H1 (cell line): ENCODE measurements at regions not wholly inside any gene's neighbourhood (a gene's known extent, or its start where the extent isn't known, plus 50 kb on each side); places are given as distances from the start of the nearest gene placed in this dataset.

Experiments used
- CTCF ChIP-seq, 3 experiments: IDR thresholded peaks; 1 replicate in 2 of 3; 2 replicates in 1 of 3; pipeline versions ENCODE4 v1.5.1 to v1.6.1; 2011; ENCODE audit warnings: low read length in 3 of 3, mild to moderate bottlenecking in 3 of 3, inconsistent platforms in 2 of 3, low read depth in 1 of 3, moderate library complexity in 1 of 3; ENCODE audit not compliant: insufficient read depth in 1 of 3; ENCODE audit errors: control extremely low read depth in 1 of 3
- HDAC6 ChIP-seq: IDR thresholded peaks from one replicate; pipeline ENCODE4 v1.7.1; 2012; ENCODE audit warnings: low read depth, mild to moderate bottlenecking, inconsistent platforms, low read length, moderate library complexity
- RFX5 ChIP-seq: IDR thresholded peaks from 2 replicates; pipeline ENCODE4 v1.6.1; 2011; ENCODE audit warnings: low read depth, low read length, improper control_type of control experiment, borderline replicate concordance
- TEAD4 ChIP-seq: IDR thresholded peaks from 2 replicates; pipeline ENCODE4 v1.6.1; 2012; ENCODE audit warnings: low read depth, low read length, inconsistent platforms, mixed read lengths

GRCh38 chr10:8321990-8322389 lies 267.5 kb downstream of the GATA3 start (continued):
- TF ChIP-seq CTCF (IDR thresholded peaks at IDR 0.05; ENCODE audit: control extremely low read depth in 1 of 3, insufficient read depth in 1 of 3, low read depth in 1 of 3, low read length in 3 of 3) (no peak), HDAC6 (no peak), RFX5 (no peak), TEAD4 (no peak)
